ENCODE measurements at regions not wholly inside any gene's neighbourhood (a gene's known extent, or its start where the extent isn't known, plus 50 kb on each side); places are given as distances from the start of the nearest gene placed in this dataset.

DNA sequence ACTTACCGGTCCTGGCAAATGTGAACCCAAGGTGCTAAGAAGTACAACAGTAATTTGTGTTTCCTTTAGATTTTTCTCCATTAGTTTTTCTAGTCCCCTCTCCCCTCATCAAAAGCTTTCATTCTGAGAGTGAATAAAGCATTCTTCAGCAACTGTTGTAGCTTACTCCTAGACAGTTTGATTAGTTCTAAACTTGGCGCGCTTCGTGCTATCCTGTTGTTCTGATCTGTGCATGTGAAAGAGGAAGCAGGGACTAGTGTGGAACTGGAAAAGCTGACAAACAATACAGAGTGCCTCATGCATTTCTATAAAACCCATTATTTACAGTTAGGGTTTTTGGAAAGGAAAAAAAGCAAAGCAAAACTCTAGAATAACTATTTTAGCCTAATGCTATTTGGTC, 556.9 kb upstream of the SLIT2 start:
- no peak for DNase-seq (ENCODE audit: low read depth)
- no peak overlapping the region for H3K4me3 ChIP-seq (ENCODE audit: control insufficient read depth, low read depth, low read length)
- no peak for TF ChIP-seq CTCF (conservative IDR thresholded peaks at IDR 0.05; ENCODE audit: control insufficient read depth, insufficient read depth, low read depth, low read length)

DNA sequence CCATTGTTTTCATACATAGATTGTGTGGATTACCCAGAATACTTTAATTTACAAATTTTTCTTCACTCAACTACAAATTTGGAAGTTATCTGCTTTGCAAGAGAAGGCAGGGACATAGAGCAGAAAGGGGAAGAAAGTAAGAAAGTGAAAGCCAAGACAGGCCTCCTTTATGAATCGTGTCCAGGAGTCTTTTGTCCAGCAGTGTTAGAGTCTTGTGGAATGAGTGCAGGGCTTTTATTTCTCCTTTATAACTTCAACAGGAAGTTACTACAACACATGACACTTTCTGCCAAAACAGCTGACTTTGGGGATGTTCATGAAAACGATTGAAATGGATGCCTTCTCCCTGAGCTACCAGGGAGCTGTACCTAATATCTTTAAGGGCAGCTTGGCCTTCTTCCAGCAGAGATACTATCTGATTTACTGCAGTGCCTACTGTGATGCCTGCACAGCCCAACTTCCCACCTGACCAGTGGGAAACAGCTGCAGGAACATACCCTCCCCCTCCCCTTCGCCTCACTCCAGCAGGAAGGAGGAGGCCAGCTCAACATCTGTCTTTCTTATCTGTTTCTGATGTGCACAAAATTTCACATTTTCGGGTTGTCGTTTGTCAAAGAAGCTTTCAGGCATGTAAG, 557.7 kb upstream of the SLIT2 start:
- no peak overlapping the region for H3K4me3 ChIP-seq (ENCODE audit: control insufficient read depth, low read depth, low read length)
- TF ChIP-seq CTCF (conservative IDR thresholded peaks at IDR 0.05; ENCODE audit: control insufficient read depth, insufficient read depth, low read depth, low read length): no peak
- DNase-seq (ENCODE audit: low read depth): no peak

DNA sequence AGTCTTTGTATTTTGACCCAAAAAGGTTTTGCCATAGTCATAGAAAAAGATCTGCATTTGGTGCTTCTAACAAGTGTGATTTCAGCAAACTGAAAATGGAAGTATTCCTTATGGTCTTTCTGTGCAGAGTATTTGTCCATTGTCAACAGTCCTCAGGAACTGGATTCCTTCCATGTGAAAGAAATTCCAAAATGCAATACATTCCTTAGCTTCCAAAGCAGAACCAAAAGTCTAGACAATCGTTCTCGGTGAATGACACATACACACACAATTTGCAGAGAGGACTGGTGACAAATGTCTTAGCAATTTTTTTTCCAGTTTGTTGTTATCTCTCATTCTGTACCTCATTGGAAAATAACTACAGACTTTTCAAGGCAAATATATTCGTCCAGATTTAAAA, 562.2 kb upstream of the SLIT2 start:
- TF ChIP-seq CTCF (conservative IDR thresholded peaks at IDR 0.05; ENCODE audit: control insufficient read depth, insufficient read depth, low read depth, low read length): no peak
- DNase-seq (ENCODE audit: low read depth): peak; percentile 41
- no peak overlapping the region for H3K4me3 ChIP-seq (ENCODE audit: control insufficient read depth, low read depth, low read length)

GRCh38 chr4:19686456-19686855, 565.2 kb upstream of the SLIT2 start:
- H3K4me3 ChIP-seq (ENCODE audit: control insufficient read depth, low read depth, low read length): no peak overlapping the region
- DNase-seq (ENCODE audit: low read depth): no peak
- no peak for TF ChIP-seq CTCF (conservative IDR thresholded peaks at IDR 0.05; ENCODE audit: control insufficient read depth, insufficient read depth, low read depth, low read length)

- no peak for TF ChIP-seq CTCF (conservative IDR thresholded peaks at IDR 0.05; ENCODE audit: control insufficient read depth, insufficient read depth, low read depth, low read length)
- no peak overlapping the region for H3K4me3 ChIP-seq (ENCODE audit: control insufficient read depth, low read depth, low read length)
- peak; percentile 31 for DNase-seq (ENCODE audit: low read depth)
Measured at GRCh38 chr4:19684084-19684483, 567.6 kb upstream of the SLIT2 start.

DNA sequence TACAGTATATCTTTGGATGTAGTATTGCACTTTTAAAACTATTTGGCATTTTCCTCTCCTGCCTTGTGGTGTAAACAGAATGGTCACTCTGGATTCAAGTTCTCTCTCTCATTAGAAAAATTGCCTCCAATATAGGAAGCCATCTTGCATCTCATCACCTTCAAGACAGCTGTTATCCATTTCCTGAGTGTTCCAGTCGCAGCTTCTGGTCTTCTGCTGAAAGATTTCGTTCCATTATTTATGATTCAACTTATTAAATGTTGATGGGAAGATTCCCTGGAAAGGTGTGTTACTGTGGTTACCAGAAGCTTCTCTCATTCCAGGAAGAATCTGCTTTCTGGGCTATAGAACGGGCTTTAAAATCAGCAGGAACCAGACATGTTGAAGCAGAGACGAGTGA, 568.3 kb upstream of the SLIT2 start:
- no peak for TF ChIP-seq CTCF (conservative IDR thresholded peaks at IDR 0.05; ENCODE audit: control insufficient read depth, insufficient read depth, low read depth, low read length)
- no peak overlapping the region for H3K4me3 ChIP-seq (ENCODE audit: control insufficient read depth, low read depth, low read length)
- DNase-seq (ENCODE audit: low read depth): no peak

- no peak for DNase-seq (ENCODE audit: low read depth)
- TF ChIP-seq CTCF (conservative IDR thresholded peaks at IDR 0.05; ENCODE audit: control insufficient read depth, insufficient read depth, low read depth, low read length): no peak
- no peak overlapping the region for H3K4me3 ChIP-seq (ENCODE audit: control insufficient read depth, low read depth, low read length)
Measured at GRCh38 chr4:19677211-19677610, 574.5 kb upstream of the SLIT2 start.
